SKM-1 treated with dmso at 0.1 percent for 144 hours (cell line): ENCODE measurements at regions not wholly inside any gene's neighbourhood (a gene's known extent, or its start where the extent isn't known, plus 50 kb on each side); places are given as distances from the start of the nearest gene placed in this dataset.

Experiments
- DNase-seq: peaks from one replicate; lab custom pipeline; 2025; ENCODE audit not compliant: unreplicated experiment; lab: John Stamatoyannopoulos, UW

- DNase-seq, result no peak
Observed at GRCh38 chr6:50102676-50103075, 52.9 kb upstream of the DEFB112 start.

GRCh38 chr6:50110587-50110986, 60.9 kb upstream of the DEFB112 start:
- no peak for DNase-seq

- no peak for DNase-seq
Observed at GRCh38 chr6:50112981-50113857, 63.5 kb upstream of the DEFB112 start.

DNA sequence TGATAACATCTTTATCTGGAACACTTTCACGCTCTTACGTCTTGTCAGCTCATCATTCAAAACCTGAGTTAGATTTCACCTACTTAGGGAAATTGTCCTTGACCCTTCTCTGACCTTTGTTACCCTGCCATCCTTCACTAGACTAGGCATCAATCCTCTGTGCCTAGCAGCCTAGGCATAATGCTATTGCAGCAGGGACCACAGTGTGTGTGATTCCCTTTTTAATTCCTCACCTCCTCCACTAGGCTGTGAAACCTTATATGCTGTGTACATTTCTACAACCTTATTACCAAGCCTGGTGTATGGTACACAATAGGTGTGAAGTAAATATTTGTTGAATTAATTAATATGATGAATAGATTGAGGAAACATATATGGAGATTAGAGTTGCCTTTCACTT, 66.7 kb upstream of the DEFB112 start:
- no peak for DNase-seq

DNA sequence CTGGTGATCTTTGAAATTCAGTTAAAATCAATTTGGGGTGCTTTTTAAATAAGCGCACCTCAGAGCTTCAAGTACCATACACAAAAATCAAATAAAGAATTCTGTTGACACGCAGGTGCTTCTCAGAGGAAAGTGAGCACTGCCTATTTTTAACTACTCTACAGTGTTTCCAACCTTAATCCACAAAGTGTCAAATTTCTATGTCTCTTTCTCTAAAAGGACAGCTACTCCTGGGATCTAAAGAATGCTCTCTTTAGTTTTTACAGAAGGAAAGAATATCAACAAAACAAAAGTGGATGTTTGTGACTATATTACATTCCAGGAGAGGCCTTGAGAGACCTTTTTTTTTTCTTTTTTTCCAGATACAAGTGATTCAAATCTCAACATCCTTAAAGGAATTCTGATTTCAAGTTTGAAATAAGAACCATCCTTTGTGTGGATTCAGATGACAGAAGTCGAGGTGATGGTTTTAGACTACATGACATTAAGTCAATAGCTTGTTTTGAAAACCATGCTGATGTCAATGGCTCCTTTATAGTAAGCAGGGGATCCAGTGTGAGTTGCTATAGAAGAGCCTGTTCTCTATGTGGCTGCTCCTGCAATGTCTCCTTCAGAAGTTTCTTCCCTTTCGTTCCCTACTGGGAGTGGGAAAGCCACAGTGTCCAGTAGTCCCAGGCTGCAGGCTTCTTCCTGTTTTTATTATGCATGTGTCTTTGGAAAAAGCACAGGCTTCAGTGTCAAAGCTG, 67.2 kb upstream of the DEFB112 start:
- no peak for DNase-seq

DNA sequence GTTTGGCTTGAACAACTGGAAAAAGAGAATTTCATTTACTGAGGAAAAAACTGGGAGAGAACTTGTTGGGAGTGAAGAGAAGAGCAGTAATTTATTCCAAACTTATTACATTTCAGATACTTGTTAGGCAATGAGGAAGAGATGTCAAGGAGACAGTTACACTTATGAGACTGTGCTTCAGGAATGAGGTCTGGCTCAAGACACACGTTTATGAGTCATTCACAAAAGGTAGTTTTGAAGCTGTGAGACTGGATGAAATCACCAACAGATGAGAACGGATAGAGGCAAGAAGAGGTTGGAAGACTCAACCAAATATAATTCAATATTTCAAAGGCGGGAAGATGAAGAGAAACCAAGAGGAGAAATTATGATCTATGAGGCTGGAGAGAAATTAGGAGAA, 70.6 kb upstream of the DEFB112 start:
- DNase-seq, result no peak

- no peak for DNase-seq
Observed at GRCh38 chr6:50123688-50124087, 74.0 kb upstream of the DEFB112 start.

GRCh38 chr6:50124572-50124971, 74.8 kb upstream of the DEFB112 start:
- DNase-seq, result no peak

DNA sequence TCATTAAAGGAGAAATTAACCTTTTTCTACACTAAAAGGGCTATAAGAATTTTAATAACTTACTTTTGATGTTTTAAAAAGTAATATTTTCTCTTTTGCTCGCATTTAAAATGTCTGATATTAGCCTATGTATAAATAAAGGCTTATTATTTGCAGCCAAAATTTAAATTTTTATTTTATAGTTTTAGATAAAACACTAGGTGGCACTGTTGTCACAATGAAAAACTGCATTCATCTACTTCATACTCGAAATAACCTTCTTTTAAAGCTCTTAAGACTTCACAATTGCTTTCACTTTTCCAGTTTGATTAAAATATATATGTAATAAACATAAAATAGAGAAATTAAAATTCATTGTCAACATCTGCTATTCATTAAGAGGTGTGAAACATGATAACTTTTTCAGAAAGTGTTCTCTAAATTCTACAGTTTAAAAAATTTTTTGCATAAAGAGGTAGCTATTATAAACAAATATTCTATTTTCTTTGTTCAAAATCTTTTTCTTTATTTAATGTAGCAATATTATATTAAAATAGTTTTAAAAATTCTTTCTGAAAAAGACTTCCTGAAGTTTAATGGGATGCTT, 78.8 kb upstream of the DEFB112 start:
- peak; percentile 50 for DNase-seq

DNA sequence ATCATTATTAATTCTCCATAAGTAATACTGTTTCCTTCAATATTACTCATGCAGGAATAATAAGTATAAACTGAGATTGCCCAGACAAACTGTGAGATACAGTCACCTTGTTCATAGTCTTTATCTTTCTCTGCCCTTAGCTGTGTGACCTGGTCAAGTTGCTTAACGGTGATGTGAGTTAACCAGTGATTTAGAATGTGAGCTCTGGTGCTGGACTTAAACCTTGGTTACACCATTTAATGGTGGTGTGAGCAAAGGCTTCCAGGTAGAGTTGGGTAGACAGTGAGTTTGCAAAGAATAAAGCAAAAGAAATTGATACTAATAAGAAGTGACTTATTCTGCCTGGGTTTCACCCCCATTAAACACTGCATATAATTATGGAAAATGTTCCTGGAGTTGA, 86.2 kb upstream of the DEFB112 start:
- no peak for DNase-seq

- DNase-seq, result peak; percentile 22
Observed at GRCh38 chr6:50141100-50141499, 91.4 kb upstream of the DEFB112 start.

GRCh38 chr6:50143011-50143719, 93.4 kb upstream of the DEFB112 start:
- no peak for DNase-seq

GRCh38 chr6:50145125-50145524, 95.4 kb upstream of the DEFB112 start:
- DNase-seq, result peak; percentile 29

GRCh38 chr6:50147371-50147770, 97.6 kb upstream of the DEFB112 start:
- DNase-seq, result no peak

- peak; percentile 20 for DNase-seq
Observed at GRCh38 chr6:50180646-50181045, 130.9 kb upstream of the DEFB112 start.

DNA sequence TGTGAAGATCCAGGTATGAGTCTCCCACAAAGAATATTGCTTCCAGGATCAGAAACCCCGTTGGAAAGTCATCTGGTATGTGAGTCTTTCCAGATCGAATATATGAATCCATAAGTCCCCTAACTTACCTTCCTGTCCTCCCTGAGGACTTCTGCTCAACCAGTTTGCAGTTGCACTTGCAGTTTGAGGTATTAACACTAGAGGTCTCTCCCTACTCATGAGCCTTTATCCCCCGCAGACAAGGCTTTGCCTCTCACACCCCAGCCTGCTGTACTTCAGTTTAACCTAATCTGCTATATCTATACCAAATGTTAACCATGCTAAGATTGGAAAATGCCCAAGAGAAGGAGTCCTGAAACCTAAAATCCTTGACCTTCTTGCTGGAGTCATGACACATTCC, 135.3 kb upstream of the DEFB112 start:
- DNase-seq, result no peak

DNA sequence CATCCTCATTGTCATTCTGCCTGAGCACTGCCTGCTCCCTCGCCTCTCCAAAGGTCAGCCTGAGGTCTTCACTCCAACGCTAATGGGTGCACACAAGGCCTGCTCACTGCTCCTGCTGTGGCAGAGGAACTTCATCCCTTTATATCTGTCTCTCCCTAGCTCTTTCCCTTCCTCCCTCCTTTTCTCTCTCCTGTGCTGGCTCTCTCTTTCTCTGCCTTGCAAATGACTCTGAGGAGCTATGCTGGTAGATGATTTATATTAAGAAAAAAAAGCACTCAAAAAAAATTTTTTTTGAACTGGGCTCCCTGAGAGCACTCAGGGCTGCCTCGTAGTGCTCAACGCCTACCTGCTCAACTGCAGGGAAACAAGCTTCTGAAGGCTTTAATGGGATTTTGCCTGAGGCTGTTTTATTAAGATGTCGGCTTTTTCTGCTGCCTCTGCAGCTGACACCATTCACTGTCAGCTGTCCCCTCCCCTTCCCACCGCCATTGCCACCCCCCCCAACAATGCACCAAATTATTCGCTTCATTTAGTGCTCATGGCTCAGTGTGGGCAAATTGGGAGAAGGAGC, 137.7 kb upstream of the DEFB112 start:
- no peak for DNase-seq

DNA sequence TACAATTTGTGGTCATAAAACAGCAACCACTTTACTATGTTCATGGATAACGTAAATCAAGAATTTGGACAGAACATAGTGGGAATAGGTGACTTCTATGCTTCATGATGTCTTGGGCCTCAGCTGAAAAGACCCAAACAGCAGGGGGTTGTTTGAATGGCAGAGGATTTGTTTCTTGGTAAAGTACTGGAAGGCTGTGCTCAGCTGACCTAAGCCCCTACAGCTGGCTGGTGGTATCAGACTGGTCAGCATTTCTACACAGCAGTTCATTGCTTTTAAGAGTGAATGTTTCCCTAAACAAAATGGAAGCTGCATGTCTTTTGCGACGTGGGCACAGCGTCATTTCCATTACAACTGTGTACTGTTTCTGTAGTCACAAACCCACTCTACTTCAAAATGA, 148.5 kb upstream of the DEFB112 start:
- DNase-seq, result no peak

DNA sequence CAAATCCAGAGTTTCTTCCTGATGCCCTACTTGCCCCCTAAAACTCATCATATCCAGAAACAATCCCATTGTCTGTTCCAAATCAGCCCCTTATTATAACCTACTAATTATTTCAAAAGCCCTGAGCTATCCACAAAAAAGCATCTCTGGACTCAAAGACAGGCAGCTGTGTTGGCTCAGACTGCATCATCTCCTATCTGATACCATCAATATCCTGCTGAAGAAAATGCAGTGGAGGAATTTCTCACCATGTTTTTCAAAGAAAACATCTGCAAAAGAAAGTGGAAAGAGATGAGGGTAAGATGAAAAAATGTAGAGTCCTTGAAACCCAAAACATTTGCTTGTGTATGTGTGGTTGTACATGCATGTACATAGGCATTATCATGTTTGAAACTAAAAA, 153.0 kb upstream of the DEFB112 start:
- no peak for DNase-seq

GRCh38 chr6:50211582-50211981, 161.9 kb upstream of the DEFB112 start:
- DNase-seq, result no peak

GRCh38 chr6:50213146-50213545, 163.4 kb upstream of the DEFB112 start:
- no peak for DNase-seq
